Astrocyte (in vitro differentiated cells and primary cell): ENCODE measurements at regions not wholly inside any gene's neighbourhood (a gene's known extent, or its start where the extent isn't known, plus 50 kb on each side); places are given as distances from the start of the nearest gene placed in this dataset.

ENCODE experiments used
- DNase-seq: peaks from one replicate; pipeline ENCODE4 v3.0.0-alpha.2; 2010; ENCODE audit warnings: low read depth
- FAIRE-seq: peaks from 2 replicates; lab custom pipeline; 2011; peaks lifted over from hg19 to GRCh38; lab: Jason Lieb, UNC
- H2AFZ ChIP-seq: 2 replicates; pipeline ENCODE4 v1.6.0; 2012; ENCODE audit warnings: low read depth, low read length, inconsistent platforms
- H3K27ac ChIP-seq: 2 replicates; pipeline ENCODE4 v1.5.1; 2011; ENCODE audit warnings: low read depth, low read length, inconsistent platforms
- H3K27me3 ChIP-seq: 2 replicates; pipeline ENCODE4 v1.6.0; 2011; ENCODE audit warnings: low read length, inconsistent platforms; ENCODE audit not compliant: insufficient read depth
- H3K36me3 ChIP-seq: 2 replicates; pipeline ENCODE4 v1.5.1; 2011; ENCODE audit warnings: low read length, inconsistent platforms; ENCODE audit not compliant: insufficient read depth
- H3K4me1 ChIP-seq: 2 replicates; pipeline ENCODE4 v1.5.1; 2011; ENCODE audit warnings: low read length, inconsistent platforms; ENCODE audit not compliant: insufficient read depth
- H3K4me2 ChIP-seq: 2 replicates; pipeline ENCODE4 v1.6.0; 2012; ENCODE audit warnings: low read length, inconsistent platforms
- H3K4me3 ChIP-seq: 2 replicates; pipeline ENCODE4 v1.5.1; 2011; ENCODE audit warnings: low read depth, mild to moderate bottlenecking, low read length, inconsistent platforms; ENCODE audit not compliant: insufficient read depth
- H3K79me2 ChIP-seq: 2 replicates; pipeline ENCODE4 v1.6.0; 2012; ENCODE audit warnings: mild to moderate bottlenecking, low read length, inconsistent platforms; ENCODE audit not compliant: insufficient read depth
- H3K9ac ChIP-seq: 2 replicates; pipeline ENCODE4 v1.6.0; 2012; ENCODE audit warnings: mild to moderate bottlenecking, low read length, inconsistent platforms
- H3K9me3 ChIP-seq: 2 replicates; pipeline ENCODE4 v1.5.1; 2012; ENCODE audit warnings: low read depth, mild to moderate bottlenecking, low read length, inconsistent platforms; ENCODE audit not compliant: insufficient read depth
- H4K20me1 ChIP-seq: 2 replicates; pipeline ENCODE4 v1.6.0; 2012; ENCODE audit warnings: low read length, inconsistent platforms; ENCODE audit not compliant: insufficient read depth
- H3K27ac Mint-ChIP-seq: one replicate; pipeline ENCODE4 v1.8.0; 2021; ENCODE audit warnings: mild to moderate bottlenecking, mixed read lengths; ENCODE audit not compliant: unreplicated experiment
- H3K27me3 Mint-ChIP-seq: one replicate; pipeline ENCODE4 v1.8.0; 2021; ENCODE audit warnings: low read depth, mixed read lengths; ENCODE audit not compliant: unreplicated experiment
- H3K36me3 Mint-ChIP-seq: one replicate; pipeline ENCODE4 v1.8.0; 2021; ENCODE audit warnings: low read depth, mixed read lengths; ENCODE audit not compliant: unreplicated experiment
- H3K4me1 Mint-ChIP-seq: one replicate; pipeline ENCODE4 v1.8.0; 2021; ENCODE audit warnings: low read depth, mixed read lengths; ENCODE audit not compliant: unreplicated experiment
- H3K4me3 Mint-ChIP-seq: one replicate; pipeline ENCODE4 v1.8.0; 2021; ENCODE audit warnings: mild to moderate bottlenecking, moderate library complexity, mixed read lengths; ENCODE audit not compliant: unreplicated experiment
- H3K9me3 Mint-ChIP-seq: one replicate; pipeline ENCODE4 v1.8.0; 2021; ENCODE audit warnings: mild to moderate bottlenecking, mixed read lengths; ENCODE audit not compliant: unreplicated experiment
- CTCF ChIP-seq: IDR thresholded peaks from 2 replicates; pipeline ENCODE4 v1.5.1; 2011; ENCODE audit warnings: low read depth, mild to moderate bottlenecking, inconsistent platforms, low read length, moderate library complexity; ENCODE audit not compliant: insufficient read depth
- EZH2 ChIP-seq: IDR thresholded peaks from 2 replicates; pipeline ENCODE4 v1.6.1; 2012; ENCODE audit warnings: mild to moderate bottlenecking, low read length, inconsistent platforms; ENCODE audit not compliant: insufficient read depth

DNA sequence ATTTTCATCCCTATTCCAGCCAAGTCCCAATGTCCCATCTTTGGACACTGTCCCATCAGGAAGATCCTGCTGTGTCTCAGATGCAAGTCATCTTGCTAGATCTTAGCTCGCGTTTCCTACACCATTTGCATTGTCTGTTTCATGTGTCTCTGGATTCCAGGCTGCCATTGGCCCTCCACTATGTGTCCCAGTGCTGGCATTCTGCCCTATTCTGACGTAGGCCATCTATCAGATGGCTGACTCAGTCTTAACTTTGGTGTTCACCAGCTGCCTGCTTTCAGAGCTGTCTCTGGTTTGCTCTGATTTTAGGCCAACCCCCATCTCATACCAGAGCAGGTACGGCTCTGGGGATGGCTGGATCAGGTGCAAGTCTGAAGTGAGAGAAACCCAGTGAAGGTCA is 300.9 kb upstream of the ASIC2 start:
- Histone ChIP-seq H3K27me3 (no peaks in the 10 kb centered on the region), H3K36me3 (no peaks in the 10 kb centered on the region), H3K27ac (no peak overlapping the region), H3K4me2 (no peak overlapping the region), H3K4me1 (no peaks in the 10 kb centered on the region), H4K20me1 (no peaks in the 10 kb centered on the region), H3K9me3 (peaks cover 4% of the 10 kb centered on the region), H3K4me3 (no peak overlapping the region), H3K79me2 (no peaks in the 10 kb centered on the region), H3K9ac (no peak overlapping the region), H2AFZ (no peak overlapping the region)
- no peak for DNase-seq
- FAIRE-seq: no peak
- H3K4me1 Mint-ChIP-seq: no peaks in the 10 kb centered on the region
- H3K9me3 Mint-ChIP-seq: no peaks in the 10 kb centered on the region
- TF ChIP-seq CTCF (no peak), EZH2 (no peak)
- no peak overlapping the region for H3K4me3 Mint-ChIP-seq
- peaks cover 44% of the 10 kb centered on the region for H3K27me3 Mint-ChIP-seq
- H3K27ac Mint-ChIP-seq: no peak overlapping the region
- no peaks in the 10 kb centered on the region for H3K36me3 Mint-ChIP-seq

DNA sequence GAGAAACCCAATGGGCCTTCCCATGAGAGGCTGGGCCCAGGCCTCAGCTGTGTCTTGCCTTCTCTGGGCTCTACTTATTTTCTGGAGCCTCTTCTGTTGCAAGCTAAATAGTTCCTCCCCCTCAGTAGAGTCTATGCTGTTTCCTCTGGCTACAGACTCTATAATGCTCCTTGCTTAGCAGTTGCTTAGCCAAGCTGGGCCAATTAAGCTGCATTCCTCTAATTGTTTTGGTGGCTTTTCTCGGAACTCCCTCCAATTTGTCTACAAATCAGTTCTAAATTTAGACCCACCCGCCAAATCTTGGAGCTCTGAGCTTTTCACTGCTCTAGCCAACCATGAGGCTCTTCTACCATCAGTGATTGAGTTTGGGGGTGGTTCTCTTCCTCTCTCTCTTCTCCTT is 302.7 kb upstream of the ASIC2 start:
- no peak for TF ChIP-seq EZH2
- no peak for TF ChIP-seq CTCF
- Histone ChIP-seq H3K36me3 (no peaks in the 10 kb centered on the region), H3K4me1 (no peaks in the 10 kb centered on the region), H2AFZ (no peak overlapping the region), H3K4me2 (no peak overlapping the region), H4K20me1 (no peaks in the 10 kb centered on the region), H3K9me3 (peaks cover 4% of the 10 kb centered on the region), H3K9ac (no peak overlapping the region), H3K79me2 (no peaks in the 10 kb centered on the region), H3K27me3 (no peaks in the 10 kb centered on the region), H3K27ac (no peak overlapping the region), H3K4me3 (no peak overlapping the region)
- H3K4me1 Mint-ChIP-seq: no peaks in the 10 kb centered on the region
- H3K36me3 Mint-ChIP-seq: no peaks in the 10 kb centered on the region
- FAIRE-seq: no peak
- H3K9me3 Mint-ChIP-seq: peaks cover 4% of the 10 kb centered on the region
- H3K27me3 Mint-ChIP-seq: peaks cover 48% of the 10 kb centered on the region
- no peak overlapping the region for H3K4me3 Mint-ChIP-seq
- DNase-seq: no peak
- no peak overlapping the region for H3K27ac Mint-ChIP-seq

GRCh38 chr17:33596899-33597298 is 303.8 kb upstream of the ASIC2 start:
- no peaks in the 10 kb centered on the region for H3K36me3 Mint-ChIP-seq
- Histone ChIP-seq H2AFZ (no peak overlapping the region), H3K27me3 (no peaks in the 10 kb centered on the region), H4K20me1 (no peaks in the 10 kb centered on the region), H3K4me1 (no peaks in the 10 kb centered on the region), H3K4me2 (no peak overlapping the region), H3K27ac (no peak overlapping the region), H3K9me3 (peaks cover 4% of the 10 kb centered on the region), H3K79me2 (no peaks in the 10 kb centered on the region), H3K4me3 (no peak overlapping the region), H3K9ac (no peak overlapping the region), H3K36me3 (no peaks in the 10 kb centered on the region)
- H3K27ac Mint-ChIP-seq: no peak overlapping the region
- no peak for TF ChIP-seq EZH2
- TF ChIP-seq CTCF: no peak
- H3K9me3 Mint-ChIP-seq: peaks cover 4% of the 10 kb centered on the region
- no peak for DNase-seq
- FAIRE-seq: no peak
- no peak overlapping the region for H3K4me3 Mint-ChIP-seq
- H3K27me3 Mint-ChIP-seq: peaks cover 46% of the 10 kb centered on the region
- no peaks in the 10 kb centered on the region for H3K4me1 Mint-ChIP-seq
